GM19372 (cell line): ENCODE measurements at regions not wholly inside any gene's neighbourhood (a gene's known extent, or its start where the extent isn't known, plus 50 kb on each side); places are given as distances from the start of the nearest gene placed in this dataset.

Source experiments
- ATAC-seq: cut with Tn5 transposase; IDR thresholded peaks from one replicate; pipeline ENCODE4 v1.9.1; 2021; ENCODE audit warnings: mild to moderate bottlenecking, low read depth, moderate library complexity; ENCODE audit not compliant: unreplicated experiment

DNA sequence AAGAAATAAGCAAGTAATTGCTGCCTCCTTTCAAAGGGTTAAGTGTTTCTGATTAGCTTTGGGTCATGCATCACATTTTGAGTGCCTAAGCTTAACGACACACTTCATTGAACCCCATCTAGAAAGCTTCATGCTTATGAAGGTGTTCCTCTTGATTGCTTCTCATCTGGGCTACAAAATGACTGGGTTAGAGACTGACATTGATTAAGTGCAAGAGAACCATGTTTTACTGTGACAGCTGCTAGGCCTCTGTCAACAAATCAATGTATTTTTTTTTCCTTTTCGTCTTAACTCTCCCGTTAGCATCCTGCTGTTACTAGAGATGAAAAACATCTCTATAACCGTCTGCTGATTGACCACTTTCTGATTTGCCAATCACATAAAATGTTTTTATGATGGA lies 725.0 kb downstream of the TLE1 start:
- no peak for ATAC-seq

DNA sequence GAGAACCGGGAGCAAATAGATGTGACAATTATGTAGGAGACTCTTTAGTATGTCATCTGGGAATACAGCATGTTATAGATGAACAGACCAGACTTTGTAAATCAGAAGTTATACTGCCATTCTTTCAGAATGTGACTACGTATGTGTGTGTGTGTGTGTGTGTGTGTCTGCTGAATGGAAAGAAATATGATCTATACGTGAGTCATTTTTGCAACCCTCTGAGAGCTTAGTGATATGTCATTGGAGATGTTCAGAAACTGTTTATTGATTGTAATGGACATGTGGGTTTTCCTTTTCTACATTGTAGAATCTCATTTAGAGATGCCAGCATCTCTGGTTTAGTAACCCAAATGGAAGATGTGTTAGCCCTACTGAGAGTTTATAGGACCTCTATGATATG lies 731.5 kb downstream of the TLE1 start:
- ATAC-seq: no peak

DNA sequence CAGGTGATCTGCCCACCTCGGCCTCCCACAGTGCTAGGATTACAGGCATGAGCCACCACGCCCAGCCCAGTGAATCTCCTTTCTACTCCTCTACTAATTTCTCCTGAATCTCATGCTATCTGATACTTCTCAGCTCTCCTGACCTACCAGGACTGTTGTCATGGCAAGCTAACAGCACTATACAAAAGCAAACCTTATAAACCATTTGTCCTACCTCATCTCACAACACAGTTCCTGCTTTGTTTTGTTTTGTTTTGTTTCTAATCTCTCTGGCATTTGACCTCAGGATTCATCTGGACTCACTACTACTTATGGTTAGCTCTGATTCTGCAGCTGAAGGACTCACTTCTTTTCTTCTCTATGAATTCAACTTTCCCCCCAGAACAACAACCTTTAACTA lies 734.8 kb downstream of the TLE1 start:
- ATAC-seq: no peak

DNA sequence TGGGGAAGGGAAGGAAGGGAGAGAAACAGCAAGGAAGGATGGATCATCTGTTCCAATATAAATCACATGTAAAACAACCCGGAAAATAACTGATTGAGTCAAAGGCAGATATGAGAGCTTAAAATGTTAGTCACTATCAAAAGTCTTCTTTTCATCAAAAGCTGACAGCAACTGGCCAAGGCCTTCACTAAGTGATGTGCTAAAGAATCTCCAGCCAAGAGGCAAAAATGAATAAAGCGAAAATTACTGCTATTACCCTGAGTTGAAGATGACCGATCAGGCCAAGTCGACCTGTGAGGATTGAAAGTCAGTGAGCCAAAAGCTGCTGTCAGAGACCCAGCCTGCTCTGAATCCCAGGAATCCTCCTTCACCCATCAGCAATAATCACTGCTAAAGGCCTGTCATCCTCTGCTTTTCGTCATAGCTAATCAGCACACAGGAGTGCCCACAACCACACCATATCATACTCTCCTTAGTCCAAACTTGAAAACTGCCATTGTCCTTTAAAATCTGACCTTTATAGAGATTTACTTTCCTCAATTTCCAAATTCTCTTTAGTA lies 736.9 kb downstream of the TLE1 start:
- ATAC-seq: no peak

DNA sequence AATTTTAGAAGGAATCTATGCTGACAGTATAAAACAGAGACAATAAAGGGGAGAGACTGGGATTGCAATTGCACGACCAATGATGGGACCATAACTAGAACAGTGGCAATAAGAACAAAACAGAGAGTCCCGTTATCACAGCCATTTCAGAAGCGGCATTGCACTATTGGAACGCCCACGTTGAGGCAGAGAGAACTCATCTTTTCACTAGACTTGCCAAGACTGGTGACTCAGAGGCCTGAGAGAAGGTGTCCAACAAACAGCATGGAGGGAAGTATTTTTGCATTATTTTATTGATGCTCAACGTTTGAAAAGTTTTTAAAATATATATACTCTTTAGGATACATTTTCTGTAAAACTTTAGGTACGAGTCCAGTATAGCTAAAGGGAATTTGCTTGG lies 737.7 kb downstream of the TLE1 start:
- no peak for ATAC-seq

DNA sequence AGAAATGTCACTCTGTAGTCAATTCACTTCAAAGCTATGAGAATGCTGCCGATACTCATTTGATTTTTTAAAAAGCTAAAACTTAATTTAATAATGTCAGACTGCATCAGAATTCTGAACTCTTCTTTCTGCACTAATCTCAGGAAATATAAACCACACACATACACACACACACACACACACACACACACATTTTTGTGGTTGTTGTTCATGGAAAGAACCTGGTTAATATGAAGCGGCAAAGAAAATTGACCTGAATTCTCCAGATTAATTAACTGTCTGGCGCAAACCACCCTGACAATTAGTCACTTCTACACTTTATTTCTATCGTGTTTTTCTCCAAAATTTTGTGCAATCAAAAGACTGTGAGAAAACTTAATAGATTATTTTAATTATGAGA lies 740.5 kb downstream of the TLE1 start:
- ATAC-seq: no peak

DNA sequence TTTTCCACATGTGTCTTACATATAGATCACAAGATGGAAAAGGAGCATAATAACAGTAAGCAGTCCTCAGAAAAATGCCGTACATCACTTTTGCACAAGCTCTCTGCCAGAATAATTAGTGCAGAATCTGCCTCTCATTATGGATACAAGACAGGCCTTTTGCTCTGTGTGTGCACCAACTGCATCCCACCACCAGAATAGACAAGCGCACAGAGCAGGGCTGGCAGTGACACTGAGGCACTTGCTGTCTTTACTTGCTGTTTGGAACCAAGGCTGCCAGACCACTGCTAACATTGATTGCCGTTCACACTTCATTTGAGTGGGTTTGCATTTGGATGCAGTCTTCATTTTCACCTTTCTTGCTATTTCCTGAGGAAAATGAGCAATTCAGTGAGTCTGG lies 741.3 kb downstream of the TLE1 start:
- ATAC-seq: no peak

DNA sequence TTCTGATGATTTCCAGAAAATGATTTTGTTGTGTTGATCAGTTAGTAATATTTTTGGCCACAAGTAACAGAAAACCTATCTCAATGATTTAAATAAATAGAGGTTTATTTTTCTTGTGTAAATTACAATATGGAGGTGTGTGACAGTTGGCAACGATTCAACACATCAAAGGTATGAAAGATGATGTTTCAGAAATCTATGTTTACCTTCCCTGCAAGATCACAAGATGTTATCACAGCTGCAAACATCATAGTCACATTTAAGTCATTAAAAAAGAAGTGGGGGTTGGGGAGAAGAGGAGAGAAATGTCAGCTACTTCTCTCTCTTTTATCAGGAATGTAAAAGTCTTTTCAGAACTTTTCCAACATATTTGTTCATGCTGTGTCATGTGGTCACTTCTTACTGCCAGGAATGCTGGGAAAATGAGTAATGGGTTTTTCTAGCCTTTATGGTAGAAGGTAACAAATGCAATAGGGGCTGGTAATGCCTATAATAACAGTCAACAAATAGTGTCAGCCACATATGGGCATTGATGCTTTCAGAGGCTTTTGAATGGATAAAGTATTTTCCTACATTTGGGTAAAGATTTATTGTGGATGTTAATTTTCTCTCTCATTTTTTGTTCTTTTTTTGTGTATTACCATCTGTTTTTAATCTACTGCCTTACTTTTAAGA lies 742.7 kb downstream of the TLE1 start:
- ATAC-seq: no peak

DNA sequence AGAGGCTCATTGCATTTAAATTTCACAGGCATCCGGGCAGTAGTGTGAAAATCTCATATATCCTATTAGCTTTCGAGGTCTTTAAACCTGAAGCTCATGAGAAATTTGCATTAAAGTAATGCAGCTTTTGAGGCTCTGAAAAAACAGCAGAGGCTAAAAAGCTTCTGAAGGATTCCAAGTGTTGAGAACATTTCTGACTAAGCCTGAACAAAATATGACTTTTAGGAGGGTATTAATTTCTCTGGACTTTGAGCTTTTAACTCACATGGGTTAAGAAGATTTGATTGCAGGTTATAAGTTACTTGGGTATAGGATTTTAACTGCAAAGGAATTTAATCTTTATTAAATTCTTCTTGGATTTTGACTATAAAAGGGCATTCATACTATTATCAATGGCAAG lies 743.9 kb downstream of the TLE1 start:
- ATAC-seq: no peak

DNA sequence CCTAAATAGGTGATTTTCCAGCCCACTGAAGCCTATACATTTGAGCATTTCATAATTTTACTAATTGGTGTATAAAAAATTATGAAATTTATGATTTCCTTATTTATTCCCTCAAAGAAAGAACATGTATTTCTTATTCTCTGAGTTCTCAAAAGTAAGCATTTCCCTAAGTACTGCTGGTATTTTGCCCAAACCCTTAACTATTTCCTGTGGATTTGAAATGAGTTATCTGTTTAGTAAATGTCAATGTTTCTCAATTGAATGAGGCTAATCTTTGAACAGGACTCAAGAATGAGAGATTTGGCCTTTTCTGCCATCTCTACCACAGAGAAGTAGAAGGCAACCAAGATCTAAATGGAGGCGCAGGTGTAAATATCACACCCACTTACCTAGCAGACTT lies 751.7 kb downstream of the TLE1 start:
- no peak for ATAC-seq

DNA sequence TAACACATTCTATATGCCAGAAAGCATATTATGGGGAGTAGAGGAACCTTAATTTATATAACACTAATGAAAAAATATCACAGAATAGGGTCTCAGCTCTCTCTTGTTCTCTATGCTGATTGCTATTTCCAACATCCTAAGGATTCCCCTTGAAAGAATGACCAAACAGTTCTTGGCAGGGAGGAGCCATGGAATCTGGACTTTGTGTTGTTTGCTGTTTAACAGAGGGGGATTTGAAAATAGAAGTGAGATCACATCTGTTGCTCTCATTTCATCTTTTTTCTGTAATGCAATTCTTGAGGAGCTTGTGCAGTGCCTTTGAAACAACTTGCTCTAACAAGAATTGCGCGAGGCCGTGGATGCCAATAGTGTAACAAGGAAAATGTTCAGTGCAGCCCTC lies 755.3 kb downstream of the TLE1 start:
- ATAC-seq: no peak

DNA sequence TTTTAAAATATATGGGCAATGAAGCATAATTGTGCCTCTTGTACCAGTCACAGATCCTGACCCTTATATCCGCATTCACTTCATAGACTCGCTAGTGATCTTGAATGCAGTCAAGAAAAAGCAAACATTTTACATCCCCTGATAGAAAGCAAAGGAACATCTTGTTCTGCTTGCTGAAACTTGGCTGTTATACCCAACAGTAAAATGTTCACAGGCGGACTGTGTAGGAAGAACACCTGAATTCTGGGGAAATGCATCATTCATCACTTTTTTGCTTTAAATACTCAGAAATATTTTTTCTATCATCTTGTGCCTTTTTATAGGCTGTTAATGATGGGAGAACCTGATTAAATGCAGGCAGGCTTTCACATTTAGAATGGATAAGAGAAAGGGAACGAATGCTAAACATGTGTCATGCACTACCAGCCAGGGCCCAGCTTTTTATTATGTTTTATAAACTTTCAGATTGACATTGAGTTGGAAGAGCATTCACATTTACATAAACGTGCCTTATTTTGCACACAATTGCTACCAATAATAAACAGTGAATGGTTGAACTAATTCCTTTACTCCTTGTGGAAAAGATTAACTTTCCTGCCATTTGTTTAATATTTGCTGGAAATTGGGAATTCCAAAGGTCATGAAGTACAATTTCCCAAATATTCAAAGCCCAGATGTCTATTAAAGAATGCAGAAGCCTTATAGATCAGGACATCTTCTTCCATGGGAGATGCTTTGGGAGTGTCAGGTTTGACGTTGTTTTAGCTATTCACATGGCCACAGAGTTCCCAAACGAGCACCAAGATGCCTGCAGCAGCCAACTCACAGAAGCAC lies 756.2 kb downstream of the TLE1 start:
- no peak for ATAC-seq

DNA sequence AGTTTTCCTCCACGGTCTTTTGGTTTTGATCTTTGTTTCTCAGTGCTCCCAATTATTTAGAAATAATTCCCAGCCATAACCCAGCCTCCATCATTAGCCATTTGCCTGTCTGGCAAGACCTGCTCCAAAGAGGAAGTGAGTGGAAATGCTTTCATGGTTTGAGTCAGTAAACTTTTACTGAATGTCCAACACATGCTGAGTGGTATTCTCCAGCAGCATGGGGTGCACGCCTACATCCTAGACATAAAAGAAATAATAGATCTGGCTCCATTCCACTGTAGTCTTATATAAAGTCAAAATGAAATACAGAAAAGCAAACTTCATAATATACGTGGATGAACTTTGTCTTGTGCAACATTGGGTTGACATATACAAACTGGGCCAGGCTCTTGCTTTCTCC lies 757.2 kb downstream of the TLE1 start:
- no peak for ATAC-seq

DNA sequence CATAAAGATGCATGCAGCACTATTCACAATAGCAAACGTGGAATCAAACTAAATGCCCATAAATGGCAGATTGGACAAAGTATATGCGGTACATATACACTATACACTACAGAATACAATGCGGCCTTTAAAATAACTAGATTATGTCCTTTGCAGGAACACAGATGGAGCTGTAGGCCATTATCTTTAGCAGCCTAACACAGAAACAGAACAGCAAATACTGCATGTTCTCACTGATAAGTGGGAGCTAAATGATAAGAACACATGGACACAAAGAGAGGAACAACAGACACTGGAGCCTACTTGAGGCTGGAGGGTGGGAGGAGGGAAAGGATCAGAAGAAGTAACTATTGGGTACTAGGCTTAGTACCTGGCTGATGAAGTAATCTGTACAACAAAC lies 758.2 kb downstream of the TLE1 start:
- ATAC-seq: no peak

DNA sequence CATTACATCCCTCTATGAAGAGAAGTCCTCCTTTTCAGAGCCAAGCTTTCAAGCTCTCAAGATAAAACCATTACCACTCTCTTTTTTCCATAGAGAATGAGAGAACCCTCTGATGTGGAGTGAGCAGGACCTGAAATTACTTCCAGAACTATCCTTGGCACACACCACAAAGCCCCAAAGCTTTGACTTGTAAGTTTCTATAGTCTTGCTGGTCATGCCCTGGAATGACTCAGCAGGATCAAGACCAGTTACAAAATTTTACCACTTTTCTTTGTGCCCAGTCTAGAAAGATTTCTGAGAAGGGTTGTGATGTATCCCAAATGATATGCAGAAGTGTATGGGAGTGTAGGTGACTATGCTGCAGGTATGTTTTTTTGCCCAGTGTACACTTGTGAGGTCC lies 760.6 kb downstream of the TLE1 start:
- no peak for ATAC-seq

DNA sequence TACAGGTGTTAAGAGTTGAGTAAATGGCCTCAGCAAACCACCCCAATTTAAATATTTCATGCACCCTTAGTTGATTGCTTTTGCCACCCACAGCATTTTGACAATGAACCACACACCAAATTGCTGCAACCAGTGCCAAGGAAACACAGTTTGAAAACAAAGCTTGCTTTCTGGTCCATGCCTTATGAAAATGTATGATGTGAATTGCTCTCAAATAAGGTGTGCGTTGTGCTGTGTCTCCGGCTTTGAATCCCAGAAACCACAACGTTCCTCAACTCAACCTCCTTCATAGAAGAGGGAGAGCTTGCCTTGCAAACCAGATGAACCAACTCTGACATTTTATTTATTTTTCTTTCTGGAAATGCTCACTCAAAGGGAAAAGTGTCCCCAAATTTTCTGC lies 762.7 kb downstream of the TLE1 start:
- no peak for ATAC-seq

DNA sequence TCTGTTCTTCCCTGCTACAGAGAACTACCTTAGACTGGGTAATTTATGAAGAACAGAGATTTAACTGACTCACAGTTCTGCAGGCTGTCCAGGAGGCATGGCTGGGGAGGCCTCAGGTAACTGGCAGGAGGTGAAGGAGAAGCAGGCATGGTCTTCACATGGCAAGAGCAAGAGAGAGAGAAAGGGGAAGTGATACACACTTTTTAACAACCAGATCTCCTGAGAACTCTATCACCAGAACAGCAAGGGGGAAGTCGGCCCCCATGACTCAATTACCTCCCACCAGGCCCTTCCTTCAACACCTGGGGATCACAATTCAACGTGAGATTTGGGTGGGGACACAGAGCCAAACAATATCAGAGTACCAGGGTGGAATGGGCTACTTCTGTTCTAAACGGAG lies 766.8 kb downstream of the TLE1 start:
- no peak for ATAC-seq

DNA sequence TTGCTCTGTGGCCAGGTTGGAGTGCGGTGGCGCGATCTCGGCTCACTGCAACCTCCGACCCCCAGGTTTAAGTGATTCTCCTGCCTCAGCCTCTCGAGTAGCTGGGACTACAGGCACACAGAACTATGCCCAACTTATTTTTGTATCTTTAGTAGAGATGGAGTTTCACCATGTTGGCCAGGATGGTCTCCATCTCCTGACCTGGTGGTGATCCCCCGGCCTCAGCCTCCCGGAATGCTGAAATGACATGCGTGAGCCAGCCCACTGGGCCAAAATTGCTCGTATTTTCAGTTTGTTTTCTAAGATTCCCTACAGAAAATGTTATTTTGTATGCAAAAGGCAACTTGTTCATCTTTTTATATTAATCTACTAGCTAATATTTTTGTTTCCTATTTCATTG lies 782.6 kb downstream of the TLE1 start:
- ATAC-seq: no peak

DNA sequence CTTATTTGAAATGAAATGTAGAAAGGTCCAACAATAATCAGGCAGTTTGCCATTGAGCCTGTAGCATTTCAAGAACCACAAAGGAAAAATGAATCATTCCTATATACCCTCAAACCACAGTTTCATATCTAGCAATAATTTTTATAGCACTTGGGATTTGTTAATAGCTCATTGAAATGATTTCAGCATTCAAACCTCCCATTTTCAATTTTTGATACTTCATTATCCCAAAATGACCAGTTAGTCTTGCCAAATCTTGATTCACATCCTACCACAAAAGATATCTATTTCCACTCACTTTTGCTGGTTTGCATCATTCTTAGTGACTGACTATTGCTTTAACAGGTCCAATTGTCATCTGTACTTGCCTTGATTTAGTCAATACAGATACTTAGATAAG lies 790.1 kb downstream of the TLE1 start:
- ATAC-seq: no peak

DNA sequence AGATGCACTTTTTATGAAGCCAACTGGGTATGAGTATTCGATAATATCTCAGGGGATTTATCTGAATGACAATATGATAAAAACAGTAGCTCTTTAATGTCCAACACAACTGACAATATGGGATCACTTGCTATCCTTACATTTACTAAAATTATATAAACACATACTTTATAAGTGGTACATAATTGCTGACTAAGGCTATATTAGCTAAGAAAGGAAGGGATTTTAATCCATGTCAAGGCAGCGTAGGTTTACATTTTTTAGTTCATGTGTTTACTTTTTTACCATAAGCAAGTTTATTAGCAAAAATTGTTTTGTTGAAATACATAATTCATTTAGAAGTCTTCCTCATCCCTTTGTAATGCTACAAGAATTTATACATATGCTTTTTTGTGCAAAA lies 796.2 kb downstream of the TLE1 start:
- no peak for ATAC-seq

DNA sequence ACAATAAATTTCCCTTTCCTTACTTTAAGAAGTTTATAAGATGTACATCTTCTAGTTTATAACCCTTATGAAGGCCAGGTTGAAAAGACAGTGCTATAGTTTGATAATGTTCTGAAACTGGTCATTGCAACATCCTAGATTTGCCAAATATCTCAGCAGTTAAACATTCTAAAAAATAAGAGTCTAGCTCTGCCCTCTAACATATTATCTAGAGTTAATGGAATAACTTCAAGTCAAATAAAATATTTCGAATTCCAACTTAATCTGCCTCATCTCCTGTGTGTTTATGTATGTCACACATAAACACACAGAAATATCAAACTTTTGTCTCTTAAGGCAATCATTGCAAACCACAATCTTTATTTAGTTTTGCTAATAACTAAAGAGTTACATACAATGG lies 796.6 kb downstream of the TLE1 start:
- no peak for ATAC-seq

DNA sequence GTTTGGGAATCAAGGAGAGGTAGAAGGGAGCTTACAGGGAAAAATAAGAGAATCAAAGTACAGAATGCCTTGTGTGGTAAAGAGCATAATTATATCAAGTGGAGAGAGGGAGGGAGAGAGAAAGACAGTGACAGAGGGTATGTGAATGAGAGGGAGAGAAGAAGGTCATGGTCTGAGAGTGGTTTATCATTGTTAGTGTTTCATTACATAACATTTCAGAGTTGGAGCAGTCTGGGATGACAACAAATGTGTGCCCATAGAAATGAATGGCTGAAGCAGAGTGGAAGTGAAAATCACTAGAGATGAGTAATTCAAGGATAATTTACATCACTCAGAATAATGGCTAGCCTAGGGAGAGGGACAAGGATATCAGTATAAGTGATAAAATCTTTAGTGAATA lies 799.2 kb downstream of the TLE1 start:
- ATAC-seq: no peak
